Keratinocyte (primary cell): ENCODE measurements at regions not wholly inside any gene's neighbourhood (a gene's known extent, or its start where the extent isn't known, plus 50 kb on each side); places are given as distances from the start of the nearest gene placed in this dataset.

Experiments
- CTCF ChIP-seq, 3 experiments: IDR thresholded peaks in 1 of 3; conservative IDR thresholded peaks in 1 of 3; optimal IDR thresholded peaks in 1 of 3; 2 replicates in 2 of 3; 3 replicates in 1 of 3; pipeline versions ENCODE3 to v1.5.1; 2011; ENCODE audit warnings: low read length in 3 of 3, mild to moderate bottlenecking in 3 of 3, moderate library complexity in 2 of 3, control low read depth in 1 of 3, inconsistent platforms in 1 of 3; ENCODE audit not compliant: insufficient read depth in 2 of 3; ENCODE audit errors: extremely low read depth in 1 of 3
- EZH2 ChIP-seq: IDR thresholded peaks from one replicate; pipeline ENCODE4 v1.6.1; 2012; ENCODE audit warnings: inconsistent platforms, mild to moderate bottlenecking, low read length, moderate library complexity

GRCh38 chr9:11319538-11319937, 706.7 kb upstream of the PTPRD start:
- peak; percentile 44 to 71 (median 66) for TF ChIP-seq CTCF (optimal IDR thresholded peaks at IDR 0.05 in 1 of 3, IDR thresholded peaks at IDR 0.05 in 1 of 3, conservative IDR thresholded peaks at IDR 0.05 in 1 of 3; ENCODE audit: extremely low read depth in 1 of 3, insufficient read depth in 2 of 3, low read length in 3 of 3)
- TF ChIP-seq EZH2: no peak
